ENCODE measurements at regions not wholly inside any gene's neighbourhood (a gene's known extent, or its start where the extent isn't known, plus 50 kb on each side); places are given as distances from the start of the nearest gene placed in this dataset.

DNA sequence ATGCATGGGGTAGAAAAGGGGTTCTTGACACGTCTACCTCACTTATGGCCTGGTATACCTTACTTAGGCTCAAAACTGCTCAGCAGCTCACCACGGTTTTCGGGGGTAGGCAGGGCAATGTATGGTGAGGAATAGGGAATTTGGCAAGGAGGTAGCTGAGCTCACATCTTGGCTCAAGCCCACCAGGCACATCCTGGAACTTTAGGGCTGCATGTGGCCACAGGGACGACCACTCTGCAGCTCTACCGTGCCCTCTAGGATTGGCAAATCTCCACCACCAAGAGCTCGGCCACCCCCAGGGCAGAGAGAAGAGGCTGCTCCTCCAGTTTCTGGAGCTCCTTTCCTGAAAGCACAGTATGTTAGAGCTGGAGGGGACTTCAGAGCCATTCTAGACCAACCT lies 69.7 kb downstream of the MRPL46 start:
- no peak for TF ChIP-seq CTCF (conservative IDR thresholded peaks at IDR 0.05; ENCODE audit: low read length)
- no peak for TF ChIP-seq EZH2phosphoT487 (IDR thresholded peaks at IDR 0.05; ENCODE audit: borderline replicate concordance)

Data from Loucy (cell line).